Brain pericyte (primary cell): ENCODE measurements at regions not wholly inside any gene's neighbourhood (a gene's known extent, or its start where the extent isn't known, plus 50 kb on each side); places are given as distances from the start of the nearest gene placed in this dataset.
"Not testable (repeated sequence)": the region's sequence is repeated elsewhere in the genome, so short reads cannot be mapped to it uniquely, and the experiment has no call there.

Experiments
- DNase-seq: peaks from one replicate; pipeline ENCODE4 v3.0.0-alpha.2; 2012; ENCODE audit warnings: low read depth, low spot score

- no peak for DNase-seq
Observed at GRCh38 chr13:90032313-90032712, 1315.2 kb upstream of the MIR17HG start.

DNA sequence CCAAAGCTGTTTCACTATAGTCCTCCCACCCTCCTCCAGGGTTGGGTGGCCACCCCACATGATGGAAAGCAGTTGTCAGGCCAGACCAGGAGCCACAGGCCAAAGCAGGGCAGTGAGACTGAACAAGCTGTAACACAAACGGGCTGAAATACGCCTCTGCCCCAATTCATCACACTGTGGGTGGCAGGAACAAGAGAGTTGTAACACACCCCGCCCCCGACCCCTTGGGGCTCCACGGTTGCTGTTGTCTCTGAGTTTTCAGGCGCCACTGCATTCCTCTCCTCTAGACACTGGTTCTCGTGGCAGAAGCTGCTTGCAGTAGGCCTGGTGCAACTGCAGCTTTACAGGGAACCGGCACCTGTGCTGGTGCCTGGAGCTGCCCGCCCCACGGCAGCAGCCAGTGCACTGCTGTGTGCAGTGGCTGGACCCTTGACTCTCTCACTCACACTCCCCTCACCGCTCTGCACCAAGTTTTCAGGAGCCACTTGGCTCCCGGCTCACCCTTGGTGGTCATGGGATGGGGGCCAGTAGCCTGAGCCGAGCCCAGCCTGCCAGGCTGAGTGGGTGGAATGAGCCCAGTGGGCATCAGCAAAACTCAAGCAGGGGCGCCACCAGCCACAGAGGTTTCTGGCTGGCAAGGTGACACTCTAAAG is 1314.5 kb upstream of the MIR17HG start:
- no peak for DNase-seq

DNA sequence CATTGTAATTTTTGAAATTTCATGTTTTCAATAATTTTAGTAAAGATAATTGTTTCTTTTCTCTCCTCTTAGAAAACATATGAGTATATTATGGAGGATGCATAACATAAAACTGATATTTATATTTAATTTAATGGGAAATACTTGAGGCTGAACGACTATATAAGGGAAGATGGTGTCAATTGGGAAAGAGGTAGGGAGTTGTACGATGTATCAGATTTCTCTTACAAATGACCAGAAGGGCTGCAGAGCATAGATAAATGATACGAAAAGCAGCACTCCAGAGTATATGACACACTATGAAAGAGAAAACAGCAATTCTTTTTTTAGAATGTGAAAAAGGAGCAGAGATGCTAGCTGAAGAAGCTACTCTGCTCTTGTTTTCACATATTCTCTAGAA is 1308.0 kb upstream of the MIR17HG start:
- DNase-seq: no peak

DNA sequence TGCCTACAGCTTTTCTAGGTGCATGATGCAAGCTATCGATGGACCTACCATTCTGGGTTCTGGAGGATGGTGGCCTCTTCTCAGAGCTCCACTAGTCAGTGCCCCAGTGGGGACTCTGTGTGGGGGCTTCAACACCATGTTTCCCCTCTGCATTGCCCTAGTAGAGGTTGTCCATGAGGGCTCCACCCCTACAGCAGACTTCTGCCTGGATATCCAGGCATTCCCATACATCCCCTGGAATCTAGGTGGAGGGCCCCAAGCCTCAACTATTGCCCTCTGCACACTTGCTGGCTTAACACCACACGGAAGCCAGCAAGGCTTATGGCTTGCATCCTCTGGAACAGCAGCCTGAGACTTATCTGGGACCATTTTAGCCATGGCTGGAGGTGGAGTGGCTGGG is 1299.9 kb upstream of the MIR17HG start:
- no peak for DNase-seq

- DNase-seq: no peak
Observed at GRCh38 chr13:90049989-90050671, 1297.4 kb upstream of the MIR17HG start.

DNA sequence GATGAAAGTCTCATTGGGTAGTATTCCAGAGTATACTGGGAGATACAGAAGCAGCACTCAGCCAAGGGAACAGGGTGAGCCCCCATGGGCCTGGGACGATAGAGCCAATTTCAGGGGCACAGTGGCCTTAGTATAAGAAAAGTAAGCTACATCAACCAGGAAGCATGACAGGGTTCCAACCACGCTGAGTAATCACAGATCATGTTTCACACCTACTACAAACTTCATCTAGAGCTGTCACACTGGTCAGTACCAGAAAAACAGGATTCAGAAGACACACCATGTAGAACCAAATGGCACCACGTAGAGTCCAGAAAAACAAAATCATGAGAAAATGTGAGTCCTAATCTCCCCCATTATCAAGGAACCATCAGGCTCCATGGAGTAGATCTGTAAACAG is 1292.4 kb upstream of the MIR17HG start:
- no peak for DNase-seq

GRCh38 chr13:90055760-90056159 is 1291.7 kb upstream of the MIR17HG start:
- no peak for DNase-seq

GRCh38 chr13:90064226-90064625 is 1283.3 kb upstream of the MIR17HG start:
- DNase-seq: not testable (repeated sequence)

GRCh38 chr13:90068658-90069057 is 1278.8 kb upstream of the MIR17HG start:
- no peak for DNase-seq

GRCh38 chr13:90070362-90070761 is 1277.1 kb upstream of the MIR17HG start:
- no peak for DNase-seq

DNA sequence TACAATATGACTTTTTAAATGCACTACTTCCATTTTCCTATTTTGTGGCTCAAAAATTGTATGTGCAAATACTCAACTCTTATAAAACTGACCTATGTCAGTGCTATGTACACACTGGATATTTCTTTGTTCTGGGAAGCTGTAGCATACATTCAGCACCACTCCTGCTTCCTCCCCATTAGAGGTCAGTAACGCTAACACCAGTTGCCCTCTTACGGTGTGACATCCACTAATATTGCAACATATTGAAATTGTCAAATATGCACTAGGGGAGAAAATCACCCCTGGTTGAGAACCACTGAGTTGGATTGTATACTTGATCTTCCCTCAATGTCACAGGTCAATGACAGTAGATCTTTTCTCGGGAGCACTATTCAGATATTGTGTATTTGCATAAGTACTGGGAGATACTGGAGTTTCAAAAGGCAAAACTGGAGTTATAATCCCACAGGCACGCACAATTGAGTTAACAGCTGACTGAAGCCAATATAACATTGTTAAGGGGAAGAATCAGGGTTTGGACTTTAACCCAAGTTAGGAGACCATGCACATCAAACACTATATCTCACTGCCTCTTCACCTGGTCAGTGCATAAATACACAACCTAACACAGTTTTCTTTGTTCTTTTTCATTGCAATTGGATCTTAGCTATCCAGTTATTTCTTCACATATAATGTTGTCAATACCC is 1276.5 kb upstream of the MIR17HG start:
- DNase-seq: no peak

- no peak for DNase-seq
Observed at GRCh38 chr13:90084684-90085290, 1262.7 kb upstream of the MIR17HG start.

- no peak for DNase-seq
Observed at GRCh38 chr13:90089051-90089450, 1258.4 kb upstream of the MIR17HG start.

DNA sequence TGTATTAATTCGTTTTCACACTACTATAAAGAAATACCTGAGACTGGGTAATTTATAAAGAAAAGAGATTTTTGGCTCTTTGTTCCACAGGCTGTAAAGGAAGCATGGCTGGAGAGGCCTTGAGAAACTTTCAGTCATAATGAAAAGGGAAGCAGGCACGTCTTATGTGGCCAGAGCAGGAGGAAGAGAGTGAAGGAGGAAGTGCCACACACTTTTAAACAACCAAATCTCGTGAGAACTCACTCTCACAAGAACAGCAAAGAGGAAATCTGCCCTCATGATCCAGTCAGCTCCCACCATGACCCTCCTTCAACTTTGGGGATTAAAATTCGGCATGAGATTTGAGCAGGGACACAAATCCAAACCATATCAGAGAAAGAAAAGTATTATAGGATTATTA is 1255.9 kb upstream of the MIR17HG start:
- DNase-seq: no peak

DNA sequence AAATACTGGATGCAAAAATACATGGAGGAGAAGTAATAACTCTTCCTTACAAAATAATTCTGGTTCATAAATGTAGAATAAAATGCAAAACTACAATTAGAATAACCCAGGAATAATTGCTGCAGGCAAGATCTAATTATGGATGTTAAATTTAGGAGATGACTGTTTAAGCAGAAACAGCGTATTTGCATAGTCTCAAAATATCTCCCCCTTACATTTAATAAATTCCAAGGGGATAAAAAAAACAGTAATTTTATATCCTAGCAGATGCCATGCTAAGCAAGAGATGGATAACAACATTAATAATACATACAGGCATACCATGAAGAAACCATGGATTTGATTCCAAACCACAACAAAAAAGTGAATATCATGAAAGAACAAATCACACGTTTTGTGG is 1253.1 kb upstream of the MIR17HG start:
- DNase-seq: no peak

DNA sequence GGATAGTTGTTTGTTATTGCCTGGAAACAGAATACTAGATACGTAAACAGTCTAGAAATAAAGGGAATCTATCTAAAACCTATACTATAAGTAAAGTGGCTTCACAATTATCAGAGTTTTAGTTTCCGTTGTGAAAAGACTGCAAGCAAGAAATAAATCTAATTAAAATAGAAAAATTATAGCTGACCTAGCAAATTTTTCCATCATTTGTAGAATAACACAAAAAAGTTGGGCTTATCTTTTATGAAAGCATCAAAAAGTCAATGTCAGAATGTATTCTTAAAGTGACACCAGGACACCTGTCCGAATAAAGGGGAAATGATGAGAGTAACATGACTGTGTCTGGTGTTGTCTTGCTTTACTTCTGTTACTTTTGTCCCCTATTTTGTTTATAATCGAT is 1248.9 kb upstream of the MIR17HG start:
- no peak for DNase-seq

GRCh38 chr13:90099847-90100246 is 1247.6 kb upstream of the MIR17HG start:
- DNase-seq: no peak

- no peak for DNase-seq
Observed at GRCh38 chr13:90103099-90103784, 1244.2 kb upstream of the MIR17HG start.

GRCh38 chr13:90104764-90105163 is 1242.7 kb upstream of the MIR17HG start:
- no peak for DNase-seq

DNA sequence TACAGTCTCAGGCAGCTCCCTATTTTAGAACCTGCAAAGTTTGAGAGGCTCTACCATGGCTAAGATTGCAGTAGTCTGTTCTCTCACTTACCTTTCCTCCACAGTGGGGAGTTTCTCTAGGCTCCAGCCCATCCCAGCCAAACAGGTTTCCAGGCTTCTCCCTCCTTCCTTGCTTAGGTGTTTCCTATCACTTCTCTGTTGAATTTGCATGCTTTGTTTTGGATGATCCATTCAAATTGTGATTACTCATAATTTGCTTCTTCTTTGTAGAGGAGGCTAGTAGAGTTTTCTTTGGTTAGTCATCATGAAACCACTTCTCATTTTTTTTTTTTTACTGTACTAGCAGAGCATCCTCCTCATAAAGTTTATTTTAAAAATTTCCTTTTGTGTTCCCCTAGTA is 1242.2 kb upstream of the MIR17HG start:
- DNase-seq: no peak

GRCh38 chr13:90105849-90106496 is 1241.5 kb upstream of the MIR17HG start:
- DNase-seq: no peak
